ENCODE measurements at regions not wholly inside any gene's neighbourhood (a gene's known extent, or its start where the extent isn't known, plus 50 kb on each side); places are given as distances from the start of the nearest gene placed in this dataset.
"Not testable (repeated sequence)": the region's sequence is repeated elsewhere in the genome, so short reads cannot be mapped to it uniquely, and the experiment has no call there.

GRCh38 chr3:72271923-72272322 is 487.0 kb upstream of the PROK2 start:
- no peak for DNase-seq

- DNase-seq, result no peak
Measured at GRCh38 chr3:72271216-72271615, 486.3 kb upstream of the PROK2 start.

GRCh38 chr3:72270730-72271129 is 485.8 kb upstream of the PROK2 start:
- DNase-seq, result no peak

- peak; percentile 16 for DNase-seq
Measured at GRCh38 chr3:72270072-72270681, 485.2 kb upstream of the PROK2 start.

GRCh38 chr3:72269475-72269874 is 484.5 kb upstream of the PROK2 start:
- no peak for DNase-seq

GRCh38 chr3:72266921-72267524 is 482.1 kb upstream of the PROK2 start:
- not testable (repeated sequence) for DNase-seq

- DNase-seq, result no peak
Measured at GRCh38 chr3:72266016-72266370, 481.0 kb upstream of the PROK2 start.

GRCh38 chr3:72265256-72266015 is 480.5 kb upstream of the PROK2 start:
- no peak for DNase-seq

- DNase-seq, result no peak
Measured at GRCh38 chr3:72263223-72263990, 478.5 kb upstream of the PROK2 start.

- no peak for DNase-seq
Measured at GRCh38 chr3:72262736-72263135, 477.8 kb upstream of the PROK2 start.

- DNase-seq, result no peak
Measured at GRCh38 chr3:72261566-72262564, 476.9 kb upstream of the PROK2 start.

- no peak for DNase-seq
Measured at GRCh38 chr3:72260588-72260910, 475.6 kb upstream of the PROK2 start.

GRCh38 chr3:72259755-72260587 is 475.0 kb upstream of the PROK2 start:
- DNase-seq, result no peak

- no peak for DNase-seq
Measured at GRCh38 chr3:72258361-72259141, 473.6 kb upstream of the PROK2 start.

- no peak for DNase-seq
Measured at GRCh38 chr3:72257738-72258137, 472.8 kb upstream of the PROK2 start.

- DNase-seq, result no peak
Measured at GRCh38 chr3:72257203-72257602, 472.3 kb upstream of the PROK2 start.

- DNase-seq, result no peak
Measured at GRCh38 chr3:72256716-72257115, 471.8 kb upstream of the PROK2 start.

GRCh38 chr3:72255791-72256559 is 471.0 kb upstream of the PROK2 start:
- no peak for DNase-seq

- DNase-seq, result no peak
Measured at GRCh38 chr3:72255191-72255590, 470.2 kb upstream of the PROK2 start.

GRCh38 chr3:72254483-72254882 is 469.5 kb upstream of the PROK2 start:
- DNase-seq, result no peak
